ENCODE measurements at regions not wholly inside any gene's neighbourhood (a gene's known extent, or its start where the extent isn't known, plus 50 kb on each side); places are given as distances from the start of the nearest gene placed in this dataset.

GRCh38 chr12:75820071-75820470, 211.5 kb downstream of the PHLDA1 start:
- H3K79me2 ChIP-seq (ENCODE audit: insufficient read depth, low read length) = no peaks in the 10 kb centered on the region
- no peak overlapping the region for H3K4me3 ChIP-seq (ENCODE audit: insufficient read depth, low read length)
- no peaks in the 10 kb centered on the region for H4K20me1 ChIP-seq (ENCODE audit: insufficient read depth, low read length)
- no peaks in the 10 kb centered on the region for H3K36me3 ChIP-seq (ENCODE audit: insufficient read depth, low read length)
- H3K27ac ChIP-seq (ENCODE audit: low read depth, low read length) = peak overlapping the region; percentile 55
- H3K4me1 ChIP-seq (ENCODE audit: insufficient read depth, low read length) = peaks cover 58% of the 10 kb centered on the region
- H3K27me3 ChIP-seq (ENCODE audit: insufficient read depth, low read length) = no peaks in the 10 kb centered on the region
- H2AFZ ChIP-seq (ENCODE audit: low read length) = no peak overlapping the region
- TF ChIP-seq, protein P1, sequence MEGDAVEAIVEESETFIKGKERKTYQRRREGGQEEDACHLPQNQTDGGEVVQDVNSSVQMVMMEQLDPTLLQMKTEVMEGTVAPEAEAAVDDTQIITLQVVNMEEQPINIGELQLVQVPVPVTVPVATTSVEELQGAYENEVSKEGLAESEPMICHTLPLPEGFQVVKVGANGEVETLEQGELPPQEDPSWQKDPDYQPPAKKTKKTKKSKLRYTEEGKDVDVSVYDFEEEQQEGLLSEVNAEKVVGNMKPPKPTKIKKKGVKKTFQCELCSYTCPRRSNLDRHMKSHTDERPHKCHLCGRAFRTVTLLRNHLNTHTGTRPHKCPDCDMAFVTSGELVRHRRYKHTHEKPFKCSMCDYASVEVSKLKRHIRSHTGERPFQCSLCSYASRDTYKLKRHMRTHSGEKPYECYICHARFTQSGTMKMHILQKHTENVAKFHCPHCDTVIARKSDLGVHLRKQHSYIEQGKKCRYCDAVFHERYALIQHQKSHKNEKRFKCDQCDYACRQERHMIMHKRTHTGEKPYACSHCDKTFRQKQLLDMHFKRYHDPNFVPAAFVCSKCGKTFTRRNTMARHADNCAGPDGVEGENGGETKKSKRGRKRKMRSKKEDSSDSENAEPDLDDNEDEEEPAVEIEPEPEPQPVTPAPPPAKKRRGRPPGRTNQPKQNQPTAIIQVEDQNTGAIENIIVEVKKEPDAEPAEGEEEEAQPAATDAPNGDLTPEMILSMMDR (IDR thresholded peaks at IDR 0.05; ENCODE audit: extremely low read depth, low read depth, low read length) = no peak
- H3K9me3 ChIP-seq (ENCODE audit: low read depth, low read length) = no peaks in the 10 kb centered on the region
- DNase-seq (ENCODE audit: insufficient read length, low spot score, missing footprints) = no peak
- H3K4me2 ChIP-seq (ENCODE audit: insufficient read depth, low read length) = no peak overlapping the region

GRCh38 chr12:75819512-75819911, 212.1 kb downstream of the PHLDA1 start:
- Histone ChIP-seq H3K27me3 (ENCODE audit: insufficient read depth, low read length) (no peaks in the 10 kb centered on the region), H3K27ac (ENCODE audit: low read depth, low read length) (peak overlapping the region; percentile 2), H2AFZ (ENCODE audit: low read length) (no peak overlapping the region), H3K4me1 (ENCODE audit: insufficient read depth, low read length) (peaks cover 58% of the 10 kb centered on the region), H3K36me3 (ENCODE audit: insufficient read depth, low read length) (no peaks in the 10 kb centered on the region), H3K4me3 (ENCODE audit: insufficient read depth, low read length) (no peak overlapping the region), H4K20me1 (ENCODE audit: insufficient read depth, low read length) (no peaks in the 10 kb centered on the region), H3K4me2 (ENCODE audit: insufficient read depth, low read length) (no peak overlapping the region), H3K79me2 (ENCODE audit: insufficient read depth, low read length) (no peaks in the 10 kb centered on the region), H3K9me3 (ENCODE audit: low read depth, low read length) (no peaks in the 10 kb centered on the region)
- no peak for DNase-seq (ENCODE audit: insufficient read length, low spot score, missing footprints)
- TF ChIP-seq, protein P1 (IDR thresholded peaks at IDR 0.05; ENCODE audit: extremely low read depth, low read depth, low read length) = no peak

GRCh38 chr12:75818863-75819262, 212.7 kb downstream of the PHLDA1 start:
- Histone ChIP-seq H3K4me2 (ENCODE audit: insufficient read depth, low read length) (no peak overlapping the region), H3K36me3 (ENCODE audit: insufficient read depth, low read length) (no peaks in the 10 kb centered on the region), H3K4me3 (ENCODE audit: insufficient read depth, low read length) (no peak overlapping the region), H2AFZ (ENCODE audit: low read length) (no peak overlapping the region), H4K20me1 (ENCODE audit: insufficient read depth, low read length) (no peaks in the 10 kb centered on the region), H3K4me1 (ENCODE audit: insufficient read depth, low read length) (peaks cover 55% of the 10 kb centered on the region), H3K27ac (ENCODE audit: low read depth, low read length) (peak overlapping the region; percentile 25), H3K9me3 (ENCODE audit: low read depth, low read length) (no peaks in the 10 kb centered on the region), H3K27me3 (ENCODE audit: insufficient read depth, low read length) (no peaks in the 10 kb centered on the region), H3K79me2 (ENCODE audit: insufficient read depth, low read length) (no peaks in the 10 kb centered on the region)
- DNase-seq (ENCODE audit: insufficient read length, low spot score, missing footprints) = no peak
- TF ChIP-seq, protein P1 (IDR thresholded peaks at IDR 0.05; ENCODE audit: extremely low read depth, low read depth, low read length) = no peak

- TF ChIP-seq, protein P1 (IDR thresholded peaks at IDR 0.05; ENCODE audit: extremely low read depth, low read depth, low read length) = peak; percentile 33
- peak overlapping the region; percentile 81 for H3K27ac ChIP-seq (ENCODE audit: low read depth, low read length)
These were observed 214.7 kb downstream of the PHLDA1 start for GRCh38 chr12:75816897-75817296.

More at GRCh38 chr12:75816897-75817296, 214.7 kb downstream of the PHLDA1 start:
- H3K4me3 ChIP-seq (ENCODE audit: insufficient read depth, low read length) = no peak overlapping the region
- H3K36me3 ChIP-seq (ENCODE audit: insufficient read depth, low read length) = no peaks in the 10 kb centered on the region
- DNase-seq (ENCODE audit: insufficient read length, low spot score, missing footprints) = no peak
- no peaks in the 10 kb centered on the region for H3K79me2 ChIP-seq (ENCODE audit: insufficient read depth, low read length)
- H3K4me2 ChIP-seq (ENCODE audit: insufficient read depth, low read length) = no peak overlapping the region
- H3K9me3 ChIP-seq (ENCODE audit: low read depth, low read length) = no peaks in the 10 kb centered on the region
- H3K4me1 ChIP-seq (ENCODE audit: insufficient read depth, low read length) = peaks cover 57% of the 10 kb centered on the region
- H4K20me1 ChIP-seq (ENCODE audit: insufficient read depth, low read length) = no peaks in the 10 kb centered on the region
- H2AFZ ChIP-seq (ENCODE audit: low read length) = no peak overlapping the region
- H3K27me3 ChIP-seq (ENCODE audit: insufficient read depth, low read length) = no peaks in the 10 kb centered on the region
